ENCODE measurements at regions not wholly inside any gene's neighbourhood (a gene's known extent, or its start where the extent isn't known, plus 50 kb on each side); places are given as distances from the start of the nearest gene placed in this dataset.
"Not testable (repeated sequence)": the region's sequence is repeated elsewhere in the genome, so short reads cannot be mapped to it uniquely, and the experiment has no call there.

GRCh38 chr6:1156411-1156810 lies 155.5 kb upstream of the FOXQ1 start:
- not testable (repeated sequence) for DNase-seq (ENCODE audit: low read depth)

DNA sequence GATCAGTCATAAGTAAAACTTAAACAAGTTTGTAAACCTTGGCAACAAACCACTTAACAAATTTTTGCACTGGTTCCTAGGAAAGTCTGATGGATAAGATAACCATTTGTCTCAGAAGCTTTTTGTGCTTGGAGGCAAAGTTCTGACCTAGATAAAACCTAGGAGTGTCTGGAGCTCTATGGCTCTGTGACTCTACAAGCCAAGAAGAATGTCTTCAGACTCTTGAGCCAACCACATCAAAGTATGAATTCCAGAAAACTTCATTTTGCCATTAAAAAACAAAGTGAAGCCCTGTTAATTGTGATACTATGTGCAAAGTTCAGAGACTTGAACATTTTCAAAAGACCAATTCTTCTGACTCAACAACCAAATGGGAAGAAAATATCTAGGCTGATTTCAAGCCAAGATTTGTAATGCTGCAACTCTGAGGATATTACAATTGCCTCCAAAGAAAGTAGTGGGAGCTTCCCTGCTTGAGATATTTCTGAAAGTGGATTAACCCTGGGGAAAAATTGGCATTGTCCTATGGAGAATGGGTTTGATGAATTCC lies 158.1 kb upstream of the FOXQ1 start:
- no peak for DNase-seq (ENCODE audit: low read depth)

GRCh38 chr6:1146500-1146899 lies 165.4 kb upstream of the FOXQ1 start:
- no peak for DNase-seq (ENCODE audit: low read depth)

GRCh38 chr6:1145768-1146218 lies 166.1 kb upstream of the FOXQ1 start:
- DNase-seq (ENCODE audit: low read depth) = no peak

DNA sequence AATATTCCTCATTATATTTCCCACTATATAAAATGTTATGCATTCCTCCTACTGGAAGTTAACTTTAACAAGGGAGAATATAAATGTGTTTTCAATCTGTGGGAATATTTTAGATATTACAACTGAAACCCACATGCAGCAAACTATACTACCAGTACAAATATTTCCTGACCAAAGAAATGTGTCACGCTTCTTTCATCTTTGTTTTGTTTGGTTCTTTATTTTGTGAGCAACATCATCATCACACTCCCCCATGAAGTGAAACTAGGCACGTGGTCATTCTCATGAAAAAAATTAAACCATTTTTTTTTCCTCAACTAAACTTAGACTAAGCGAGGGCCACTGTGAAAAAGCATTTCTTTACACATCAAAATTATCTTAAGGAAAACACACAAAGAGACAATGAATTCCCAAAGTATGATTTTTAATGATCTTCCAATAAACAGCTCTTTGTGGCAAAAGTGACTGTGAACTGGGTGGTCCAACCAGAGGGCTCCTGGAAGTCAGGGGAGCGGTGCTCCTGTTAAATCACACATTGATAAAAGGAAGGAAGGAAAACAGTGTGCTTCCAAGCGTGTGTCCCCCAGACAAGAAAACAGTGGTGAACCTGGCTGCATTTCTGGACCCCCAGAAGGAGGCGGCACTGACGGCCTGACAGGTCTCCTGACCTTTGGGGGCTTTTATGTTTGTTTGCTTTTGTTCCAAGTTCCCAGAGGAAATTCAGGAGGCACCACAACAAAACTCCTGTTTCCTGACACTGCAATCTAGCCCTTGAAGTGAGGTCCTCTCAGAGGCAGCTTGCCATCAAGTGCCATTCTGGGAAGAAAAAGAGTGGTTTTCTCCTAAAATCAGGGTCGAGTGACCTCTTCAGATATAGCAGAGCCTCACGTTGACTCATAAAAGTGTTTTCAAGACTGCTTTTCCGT lies 166.8 kb upstream of the FOXQ1 start:
- DNase-seq (ENCODE audit: low read depth) = peak; percentile 87

- DNase-seq (ENCODE audit: low read depth) = no peak
These were observed 168.2 kb upstream of the FOXQ1 start for GRCh38 chr6:1143655-1144054.

DNA sequence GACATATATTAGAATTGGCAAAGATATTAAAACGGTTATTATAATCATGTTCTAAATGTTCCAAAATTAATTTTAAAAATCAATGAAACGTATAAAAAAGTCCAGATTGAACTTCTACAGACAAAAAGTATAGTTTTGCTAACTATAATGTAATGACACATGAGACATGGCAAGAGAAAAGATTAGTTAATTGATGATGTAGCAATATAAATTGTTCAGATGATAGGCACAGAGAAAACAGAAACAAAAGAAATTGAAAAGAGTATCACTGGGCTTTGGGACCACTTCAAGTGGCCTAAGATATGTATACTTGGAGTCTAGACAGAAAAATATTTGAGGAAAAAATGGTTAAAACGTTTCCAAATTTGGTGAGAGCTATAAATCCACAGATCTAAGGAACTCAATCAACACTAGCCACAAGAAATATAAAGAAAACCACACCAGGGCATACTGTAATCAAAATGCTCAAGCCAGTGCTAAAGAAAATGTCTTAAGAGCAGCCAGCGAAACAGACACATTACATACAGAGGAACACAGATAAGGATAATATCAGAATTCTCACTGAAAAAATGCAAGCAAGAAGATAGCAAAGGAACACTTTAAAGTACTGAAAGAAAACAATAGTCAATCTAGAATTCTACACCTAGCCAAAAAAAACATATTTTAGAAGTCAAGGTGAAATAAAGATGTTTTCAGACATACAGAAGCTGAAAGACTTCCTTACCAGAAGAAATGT lies 172.6 kb upstream of the FOXQ1 start:
- DNase-seq (ENCODE audit: low read depth) = no peak

DNA sequence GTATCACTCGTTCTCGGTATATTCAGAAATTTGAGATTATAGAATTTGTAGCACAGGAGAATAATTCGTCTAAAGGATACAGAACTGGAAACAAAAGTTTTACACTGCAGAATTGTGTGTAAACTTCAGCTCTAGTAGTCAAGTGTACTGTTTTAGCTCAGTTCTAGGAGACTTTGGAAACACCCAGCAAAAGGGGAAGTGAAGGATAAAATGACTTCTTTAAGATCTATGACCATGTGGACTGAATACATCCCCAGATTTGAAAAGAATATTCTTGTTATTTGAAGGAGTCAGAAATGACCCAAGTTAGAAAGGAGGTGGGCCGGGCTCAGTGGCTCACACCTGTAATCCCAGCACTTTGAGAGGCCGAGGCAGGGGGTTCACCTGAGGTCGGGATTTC lies 174.0 kb upstream of the FOXQ1 start:
- no peak for DNase-seq (ENCODE audit: low read depth)

- no peak for DNase-seq (ENCODE audit: low read depth)
These were observed 175.1 kb upstream of the FOXQ1 start for GRCh38 chr6:1136827-1137226.

DNA sequence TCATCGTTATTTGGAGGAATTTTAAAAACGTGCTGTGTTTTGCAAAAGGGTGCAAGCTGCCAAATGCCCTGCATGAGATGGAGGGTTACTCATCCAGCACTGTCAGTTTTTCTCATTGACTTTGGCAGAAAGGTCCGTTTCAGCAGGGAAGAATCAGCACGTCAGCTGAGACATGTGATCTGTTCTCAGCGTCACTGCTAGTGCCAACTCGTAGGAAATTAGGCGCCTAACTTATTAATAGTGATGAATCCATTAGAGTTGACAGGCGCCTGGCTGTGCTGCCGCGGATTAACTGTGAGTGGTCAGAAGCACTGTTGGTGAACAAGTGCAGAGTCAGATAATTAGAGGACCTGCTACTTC lies 175.5 kb upstream of the FOXQ1 start:
- peak; percentile 90 for DNase-seq (ENCODE audit: low read depth)

DNA sequence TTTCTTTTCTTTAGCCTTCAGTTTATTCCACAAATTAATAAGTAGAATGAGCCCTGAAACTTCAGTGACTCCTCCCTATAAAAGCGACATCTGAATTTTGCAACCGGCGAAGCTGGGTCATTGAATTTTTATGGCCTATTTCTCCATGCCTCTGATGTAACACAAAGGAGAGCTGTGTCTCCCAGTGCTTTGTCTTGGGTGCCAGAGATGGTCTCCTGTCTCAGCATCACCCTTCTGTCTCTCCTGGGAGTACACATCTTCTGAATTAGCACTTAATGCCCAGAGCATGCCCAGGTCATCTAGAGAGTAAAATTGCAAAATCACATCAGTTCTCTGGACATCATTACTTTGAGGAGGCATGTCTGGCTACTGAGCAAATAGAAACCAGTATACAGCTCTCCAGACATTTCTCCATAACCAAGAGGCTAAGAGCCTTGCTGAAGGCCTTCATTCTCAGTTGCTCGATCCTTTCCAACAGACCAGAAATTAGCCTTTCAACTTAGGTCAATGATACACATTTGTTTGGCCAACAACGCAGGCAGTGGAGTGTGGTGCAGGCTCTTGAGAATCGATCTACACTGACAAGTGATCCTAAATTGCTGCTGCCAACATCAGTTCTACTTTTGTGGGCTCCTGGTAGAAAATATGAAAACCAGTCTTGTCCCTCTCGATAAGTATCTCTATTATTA lies 176.0 kb upstream of the FOXQ1 start:
- DNase-seq (ENCODE audit: low read depth) = peak; percentile 51

GRCh38 chr6:1131285-1132079 lies 180.4 kb upstream of the FOXQ1 start:
- DNase-seq (ENCODE audit: low read depth) = peak; percentile 83

DNA sequence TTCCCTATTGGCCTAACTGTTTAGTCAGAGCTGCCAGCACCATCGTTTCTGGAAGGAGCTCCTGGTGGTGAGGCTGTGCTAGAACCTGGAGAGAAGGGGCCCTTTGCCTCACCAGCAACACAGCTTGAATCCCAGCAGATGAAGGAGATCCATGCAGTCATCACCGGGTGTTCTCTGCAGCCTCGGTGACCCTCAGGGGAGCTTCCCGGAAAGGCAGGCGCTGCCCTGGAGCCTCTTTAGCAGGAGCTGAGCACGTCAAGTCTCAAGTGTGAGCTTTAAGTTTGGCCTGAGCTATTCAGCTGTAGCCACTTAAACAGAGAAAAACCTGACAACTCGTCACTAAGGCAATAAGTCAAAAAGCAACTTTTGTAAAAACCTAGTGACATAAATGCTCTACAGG lies 181.2 kb upstream of the FOXQ1 start:
- DNase-seq (ENCODE audit: low read depth) = no peak

DNA sequence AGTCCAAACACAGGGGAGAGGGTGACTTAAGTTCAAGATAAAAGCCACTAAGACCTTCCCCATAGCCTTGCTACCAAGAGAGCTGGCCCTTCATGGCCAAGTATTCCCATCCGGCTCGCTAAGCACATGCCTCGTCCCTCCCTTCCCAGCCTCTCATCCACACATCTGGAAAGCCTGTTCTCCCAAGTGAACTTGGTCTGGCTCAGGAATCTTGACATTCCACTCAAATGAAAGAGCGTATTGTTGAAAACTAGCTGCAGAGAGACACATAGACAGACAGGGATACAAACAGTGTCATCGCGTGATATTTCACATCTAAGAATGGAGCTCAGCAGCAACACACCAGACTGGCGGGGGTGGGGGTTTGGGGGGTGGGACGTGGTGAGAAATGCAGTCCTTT lies 182.8 kb upstream of the FOXQ1 start:
- DNase-seq (ENCODE audit: low read depth) = peak; percentile 77

DNA sequence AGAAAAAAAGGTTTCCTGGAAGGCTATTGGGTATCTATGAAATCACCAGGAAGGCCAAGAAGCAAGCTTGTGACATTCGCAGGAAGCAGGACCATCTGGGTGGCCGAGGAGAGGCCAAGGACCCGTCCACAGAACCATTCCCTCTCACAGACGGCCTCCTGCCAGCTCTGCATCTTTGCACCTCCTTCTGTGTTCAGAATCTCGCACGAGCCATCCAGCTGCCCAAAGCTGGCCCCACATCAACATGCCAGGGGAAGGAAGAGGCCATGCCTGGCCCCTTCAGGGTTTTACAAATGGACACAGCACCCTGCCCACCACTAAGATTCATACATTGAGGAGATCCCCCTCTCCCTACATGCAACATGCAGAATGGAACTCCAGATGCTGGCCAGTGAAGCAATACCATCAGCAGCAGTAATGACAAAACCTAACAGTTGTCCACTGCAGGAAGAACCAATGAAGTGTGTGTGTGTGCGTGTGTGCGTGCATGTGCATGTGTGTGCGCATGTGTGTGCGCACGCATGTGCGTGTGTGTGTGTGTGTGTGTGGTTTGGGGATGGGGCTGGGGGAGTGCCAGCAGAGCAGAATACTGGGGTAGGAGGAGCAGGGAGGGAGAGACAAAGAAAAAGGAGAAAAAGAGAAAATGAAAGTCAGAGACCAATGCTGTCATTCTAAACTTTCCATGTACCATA lies 184.2 kb upstream of the FOXQ1 start:
- DNase-seq (ENCODE audit: low read depth) = no peak

DNA sequence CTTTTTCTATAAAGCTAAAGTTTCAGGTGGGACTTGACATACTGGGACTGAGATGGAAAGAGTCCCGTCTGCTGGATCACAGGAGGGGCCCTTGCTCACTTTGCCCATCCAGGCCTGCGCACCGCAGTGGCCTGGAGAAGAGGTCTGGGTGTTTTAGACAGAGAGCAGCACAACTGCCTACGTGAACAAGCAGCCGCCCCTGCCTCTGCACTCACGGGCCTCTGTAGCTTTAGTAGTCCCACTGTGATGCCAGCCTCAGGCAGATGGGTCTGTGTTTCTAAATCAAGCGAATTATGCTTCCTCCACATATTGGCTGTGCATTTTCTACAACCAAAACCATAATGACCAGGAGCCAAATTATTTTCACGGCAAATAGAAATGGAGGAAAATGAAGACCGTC lies 184.8 kb upstream of the FOXQ1 start:
- DNase-seq (ENCODE audit: low read depth) = no peak

DNA sequence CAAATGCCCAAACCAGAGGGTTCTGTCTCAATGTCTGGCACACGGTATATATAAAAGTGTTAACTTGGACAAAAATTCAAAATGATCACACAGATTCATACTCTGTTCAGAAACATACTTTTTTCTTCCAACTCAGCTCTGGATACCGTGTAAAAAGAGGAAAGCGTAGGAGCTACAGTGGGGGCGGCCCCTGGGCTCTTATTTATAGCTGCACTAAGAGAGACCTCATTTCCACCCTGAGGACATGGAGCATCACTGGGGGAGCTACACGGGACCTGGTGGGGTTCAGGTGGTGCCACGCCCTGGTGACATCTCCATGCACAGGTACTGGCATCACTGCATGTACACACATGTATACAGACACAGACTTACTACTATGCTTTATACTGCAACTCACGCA lies 185.9 kb upstream of the FOXQ1 start:
- no peak for DNase-seq (ENCODE audit: low read depth)

- DNase-seq (ENCODE audit: low read depth) = no peak
These were observed 186.6 kb upstream of the FOXQ1 start for GRCh38 chr6:1125297-1125696.

DNA sequence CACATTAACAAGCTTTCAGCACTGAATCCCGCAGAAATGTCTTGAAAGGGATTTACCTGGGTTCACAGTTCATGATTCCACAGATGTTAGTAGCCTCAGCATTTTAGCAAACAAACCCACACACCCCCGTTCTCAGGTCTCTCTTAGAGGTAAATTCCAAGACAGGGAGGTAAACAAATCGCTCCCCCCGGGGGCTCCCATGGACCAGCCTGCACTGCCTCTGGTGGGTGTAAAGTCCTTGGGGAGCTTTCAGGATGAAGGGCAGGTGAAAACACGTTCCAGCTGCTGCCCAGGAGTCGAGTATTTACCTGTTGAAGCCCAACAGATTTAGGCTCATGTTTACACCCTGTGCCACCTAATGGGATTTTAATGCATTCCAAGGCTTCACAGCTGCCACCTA lies 187.0 kb upstream of the FOXQ1 start:
- DNase-seq (ENCODE audit: low read depth) = no peak

DNA sequence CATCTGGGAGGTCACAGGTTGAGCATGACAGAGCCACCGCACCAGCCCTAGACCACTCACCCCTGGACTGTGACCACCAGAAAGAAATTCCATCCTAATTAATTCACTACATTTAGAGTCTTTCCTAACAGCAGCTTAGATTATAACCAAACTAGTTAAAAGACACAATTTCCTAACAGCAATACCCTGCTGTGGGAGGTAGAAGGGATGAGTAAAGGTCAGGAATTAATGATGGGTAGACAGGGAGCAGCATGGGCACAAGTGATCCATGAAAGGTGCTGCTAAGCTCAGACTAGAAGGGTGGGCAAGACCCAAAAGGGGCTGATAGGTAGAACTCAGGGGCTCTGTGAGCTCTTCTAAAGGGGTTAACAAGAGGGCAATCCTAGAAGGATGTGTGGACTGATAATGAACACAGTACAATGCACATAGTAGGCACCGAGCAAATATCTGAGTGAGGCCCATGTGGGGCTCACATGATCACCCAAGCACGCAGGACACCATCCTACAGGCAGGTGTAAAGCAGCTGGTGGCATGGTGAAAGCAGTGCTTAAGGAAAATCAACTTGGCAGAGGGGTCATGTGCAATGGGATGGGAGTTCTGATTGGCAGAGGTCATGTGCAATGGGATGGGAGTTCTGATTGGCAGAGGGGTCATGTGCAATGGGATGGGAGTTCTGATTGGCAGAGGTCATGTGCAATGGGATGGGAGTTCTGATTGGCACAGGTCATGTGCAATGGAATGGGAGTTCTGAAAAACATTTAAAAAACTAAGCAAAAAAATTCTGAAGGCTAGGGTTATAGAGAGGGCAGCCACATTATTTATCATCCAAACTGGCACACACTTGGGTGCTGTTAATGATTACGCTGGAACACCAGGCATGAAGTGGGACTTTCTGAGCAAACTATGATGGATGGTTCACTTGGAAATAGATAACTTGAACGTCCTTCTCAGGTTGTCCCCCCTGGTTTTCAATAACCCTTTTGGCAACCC lies 188.2 kb upstream of the FOXQ1 start:
- no peak for DNase-seq (ENCODE audit: low read depth)

All from GM04503 (cell line).